Endodermal cell (in vitro differentiated cells): ENCODE measurements at regions not wholly inside any gene's neighbourhood (a gene's known extent, or its start where the extent isn't known, plus 50 kb on each side); places are given as distances from the start of the nearest gene placed in this dataset.

Source experiments
- DNase-seq: peaks from one replicate; pipeline ENCODE4 v3.0.0-alpha.2; 2017
- H3K27ac ChIP-seq: 2 replicates; pipeline ENCODE4 v1.5.1; 2013; ENCODE audit warnings: mild to moderate bottlenecking, low read depth, low read length, moderate library complexity
- H3K27me3 ChIP-seq: 2 replicates; pipeline ENCODE4 v1.6.1; 2013; ENCODE audit warnings: mild to moderate bottlenecking, low read length, moderate library complexity; ENCODE audit not compliant: insufficient read depth, control insufficient read depth, poor library complexity, severe bottlenecking
- H3K36me3 ChIP-seq: 2 replicates; pipeline ENCODE4 v1.7.0; 2013; ENCODE audit warnings: mild to moderate bottlenecking, low read length, moderate library complexity; ENCODE audit not compliant: control insufficient read depth, insufficient read depth
- H3K4me1 ChIP-seq: one replicate; pipeline ENCODE4 v1.7.0; 2013; ENCODE audit warnings: low read length; ENCODE audit not compliant: control insufficient read depth, insufficient read depth
- H3K4me3 ChIP-seq: 2 replicates; pipeline ENCODE4 v1.5.1; 2013; ENCODE audit warnings: mild to moderate bottlenecking, low read length, moderate library complexity
- H3K9ac ChIP-seq: 2 replicates; pipeline ENCODE4 v1.6.1; 2013; ENCODE audit warnings: mild to moderate bottlenecking, low read length, moderate library complexity; ENCODE audit not compliant: poor library complexity, severe bottlenecking; ENCODE audit errors: extremely low read depth
- H3K9me3 ChIP-seq: 2 replicates; pipeline ENCODE4 v1.6.1; 2013; ENCODE audit warnings: mild to moderate bottlenecking, low read length, moderate library complexity; ENCODE audit not compliant: control insufficient read depth
- H3K27ac Mint-ChIP-seq: 2 replicates; pipeline ENCODE4 v1.8.0; 2020; ENCODE audit warnings: mixed read lengths
- H3K27me3 Mint-ChIP-seq: 2 replicates; pipeline ENCODE4 v1.8.0; 2021; ENCODE audit warnings: mild to moderate bottlenecking, mixed read lengths; ENCODE audit not compliant: insufficient read depth
- H3K36me3 Mint-ChIP-seq: 2 replicates; pipeline ENCODE4 v1.8.0; 2020; ENCODE audit warnings: low read depth, mixed read lengths
- H3K4me1 Mint-ChIP-seq: 2 replicates; pipeline ENCODE4 v1.8.0; 2020; ENCODE audit warnings: mixed read lengths
- H3K4me3 Mint-ChIP-seq: 2 replicates; pipeline ENCODE4 v1.8.0; 2020; ENCODE audit warnings: mild to moderate bottlenecking, moderate library complexity, mixed read lengths
- H3K9me3 Mint-ChIP-seq: 2 replicates; pipeline ENCODE4 v1.8.0; 2020; ENCODE audit warnings: mild to moderate bottlenecking, mixed read lengths
- CTCF ChIP-seq: fragments of 200-600 bp; sonication (generic); conservative IDR thresholded peaks from 2 replicates; pipeline ENCODE4 v1.5.0; 2021; ENCODE audit warnings: antibody characterized with exemption, mild to moderate bottlenecking
- WGBS, 2 experiments: methylation state at CpG; one replicate each; pipeline versions ENCODE4 v1.1.5 to v1.1.7; 2013; ENCODE audit warnings: missing lambda C conversion rate in 2 of 2, mixed read lengths in 1 of 2; ENCODE audit not compliant: insufficient coverage in 1 of 2, insufficient read length in 1 of 2; 5-methylcytosine and 5-hydroxymethylcytosine counted together

DNA sequence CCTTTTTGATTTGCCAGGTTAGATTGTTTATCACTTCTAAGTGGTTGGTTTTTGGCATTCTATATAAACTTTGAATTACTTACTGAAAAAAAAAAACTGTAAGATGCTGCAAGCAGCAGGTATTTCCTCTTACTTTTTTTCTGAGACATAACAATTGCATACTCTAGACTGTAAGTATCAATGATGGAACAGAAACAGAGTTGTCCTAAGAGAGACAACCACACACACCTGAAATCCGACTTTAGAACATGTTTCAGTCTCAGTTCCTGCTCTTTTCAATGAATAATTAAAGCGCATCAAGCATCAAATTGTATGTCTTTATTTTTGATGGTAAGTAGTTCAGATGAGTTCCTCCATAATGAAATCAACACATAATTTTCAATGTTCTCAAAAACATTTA is 105.3 kb upstream of the KHDRBS2 start:
- no peak for DNase-seq
- Histone ChIP-seq H3K4me1 (peaks cover 15% of the 10 kb centered on the region), H3K4me3 (no peak overlapping the region), H3K27ac (no peak overlapping the region), H3K36me3 (no peaks in the 10 kb centered on the region), H3K9ac (no peak overlapping the region), H3K9me3 (peaks cover 5% of the 10 kb centered on the region), H3K27me3 (no peaks in the 10 kb centered on the region)
- Mint-ChIP-seq H3K36me3 (no peaks in the 10 kb centered on the region), H3K4me3 (no peak overlapping the region), H3K27me3 (no peaks in the 10 kb centered on the region), H3K9me3 (peaks cover 2% of the 10 kb centered on the region), H3K27ac (no peak overlapping the region), H3K4me1 (peaks cover 19% of the 10 kb centered on the region)
- no peak for TF ChIP-seq CTCF
- WGBS, 2 experiments: 80 to 100% methylated on average over 1 to 2 of the region's 2 CpGs

DNA sequence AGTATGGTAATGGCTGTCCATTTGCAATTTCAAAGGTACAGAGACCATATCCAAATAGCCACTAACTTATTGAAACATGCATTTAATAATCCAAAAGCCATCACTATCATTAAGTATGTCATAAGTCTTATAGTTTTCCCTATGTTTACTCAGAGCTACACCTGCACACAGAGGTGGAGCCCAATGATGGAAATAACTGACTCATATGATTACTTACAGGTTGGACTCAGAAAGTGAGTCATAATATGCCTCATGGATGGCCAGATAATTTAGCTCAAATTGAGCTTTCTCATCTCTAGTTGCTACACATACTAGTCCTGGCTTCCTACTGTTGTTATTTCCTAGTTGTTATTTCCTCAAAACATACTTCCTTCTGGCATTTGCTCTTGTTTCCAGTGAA is 104.4 kb upstream of the KHDRBS2 start:
- Mint-ChIP-seq H3K4me1 (peaks cover 19% of the 10 kb centered on the region), H3K4me3 (no peak overlapping the region), H3K27ac (no peak overlapping the region), H3K36me3 (no peaks in the 10 kb centered on the region), H3K27me3 (no peaks in the 10 kb centered on the region), H3K9me3 (no peaks in the 10 kb centered on the region)
- no peak for DNase-seq
- H3K4me3 ChIP-seq: no peak overlapping the region
- no peak for TF ChIP-seq CTCF
- peaks cover 15% of the 10 kb centered on the region for H3K4me1 ChIP-seq
- H3K9me3 ChIP-seq: peaks cover 6% of the 10 kb centered on the region
- no peaks in the 10 kb centered on the region for H3K36me3 ChIP-seq
- no peak overlapping the region for H3K27ac ChIP-seq
- H3K27me3 ChIP-seq: no peaks in the 10 kb centered on the region
- no peak overlapping the region for H3K9ac ChIP-seq

DNA sequence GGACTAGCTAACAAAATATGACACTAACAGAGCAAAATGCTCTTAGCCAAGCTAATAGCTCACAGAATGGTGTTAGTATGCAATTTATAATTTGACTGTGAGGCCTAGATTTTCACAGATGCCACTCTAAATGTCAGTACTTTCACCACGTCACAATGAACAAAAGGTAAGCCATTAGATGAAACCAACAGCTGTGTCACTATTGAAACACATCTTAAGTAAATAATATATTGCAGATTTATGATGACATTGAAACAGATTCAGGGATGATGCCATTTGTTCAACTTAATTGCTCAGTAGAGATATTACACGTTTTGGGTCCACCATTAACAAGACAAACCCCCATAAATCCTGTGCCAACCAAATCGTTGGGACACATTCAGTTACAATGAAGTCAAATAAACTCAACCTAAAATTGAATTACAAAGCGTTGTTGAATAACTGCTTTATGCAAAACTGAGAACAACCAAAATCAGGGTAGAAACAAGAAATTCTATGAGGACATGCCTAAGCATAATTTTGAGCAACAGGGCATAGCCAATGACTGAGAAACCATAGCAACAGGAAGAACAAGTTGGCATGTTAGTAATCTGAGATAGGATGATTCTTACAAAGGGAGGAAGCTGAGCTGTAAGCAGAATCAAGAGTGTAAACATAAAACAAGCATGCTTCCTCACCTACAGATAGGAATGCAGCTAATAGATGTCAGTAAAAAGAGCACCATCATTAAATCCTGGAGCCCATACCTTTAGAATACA is 85.6 kb upstream of the KHDRBS2 start:
- Histone ChIP-seq H3K4me3 (peak overlapping the region; percentile 72), H3K9ac (peak overlapping the region; percentile 16), H3K36me3 (no peaks in the 10 kb centered on the region), H3K4me1 (peaks cover 6% of the 10 kb centered on the region), H3K27ac (no peak overlapping the region), H3K27me3 (no peaks in the 10 kb centered on the region), H3K9me3 (no peaks in the 10 kb centered on the region)
- Mint-ChIP-seq H3K9me3 (peaks cover 7% of the 10 kb centered on the region), H3K27ac (no peak overlapping the region), H3K4me1 (peaks cover 28% of the 10 kb centered on the region), H3K4me3 (no peak overlapping the region), H3K27me3 (no peaks in the 10 kb centered on the region), H3K36me3 (peaks cover 2% of the 10 kb centered on the region)
- 80 to 90% methylated on average over 3 to 4 of the region's 4 CpGs for WGBS, 2 experiments
- TF ChIP-seq CTCF: no peak
- no peak for DNase-seq
